HepG2 (cell line): ENCODE measurements at regions not wholly inside any gene's neighbourhood (a gene's known extent, or its start where the extent isn't known, plus 50 kb on each side); places are given as distances from the start of the nearest gene placed in this dataset.

Experiments used
- BCLAF1 ChIP-seq: fragments of 450-650 bp; IDR thresholded peaks from 2 replicates; pipeline ENCODE4 v1.6.1; 2017; ENCODE audit warnings: mild to moderate bottlenecking
- CSRNP2 ChIP-seq: sonication (generic); formaldehyde crosslinking; conservative IDR thresholded peaks from 2 replicates; pipeline ENCODE4 v1.8.0; 2022; ENCODE audit warnings: low read depth, missing genetic modification reagents
- EHMT2 ChIP-seq: fragments of 200-600 bp; sonication (generic); IDR thresholded peaks from 2 replicates; pipeline ENCODE4 v1.7.0; 2017; ENCODE audit warnings: antibody characterized with exemption, low read depth, low read length, borderline replicate concordance
- FOXA3 ChIP-seq: IDR thresholded peaks from 2 replicates; pipeline ENCODE4 v1.6.1; 2016; ENCODE audit warnings: missing genetic modification reagents, missing compliant biosample characterization
- RAD51 ChIP-seq: fragments of 450-650 bp; IDR thresholded peaks from 2 replicates; pipeline ENCODE4 v1.6.1; 2016; ENCODE audit warnings: borderline replicate concordance
- TFDP1 ChIP-seq: IDR thresholded peaks from 2 replicates; pipeline ENCODE4 v1.6.1; 2016; ENCODE audit warnings: missing compliant biosample characterization, missing genetic modification reagents, borderline replicate concordance
- ZBTB40 ChIP-seq, 2 experiments: fragments of 450-650 bp in 1 of 2; sonication (generic) in 1 of 2; formaldehyde crosslinking in 1 of 2; IDR thresholded peaks; 2 replicates each; pipeline versions ENCODE4 v1.6.1 to v1.8.0; 2016 to 2022; ENCODE audit warnings: antibody characterized with exemption in 1 of 2, mild to moderate bottlenecking in 1 of 2, missing genetic modification reagents in 1 of 2
- ZNF704 ChIP-seq: sonication (generic); formaldehyde crosslinking; IDR thresholded peaks from 2 replicates; pipeline ENCODE4 v1.8.1; 2023; ENCODE audit warnings: mild to moderate bottlenecking, inconsistent platforms, moderate library complexity, missing genetic modification reagents, borderline replicate concordance
- ZNF724P ChIP-seq: sonication (generic); formaldehyde crosslinking; IDR thresholded peaks from 2 replicates; pipeline ENCODE4 v1.8.0; 2022; ENCODE audit warnings: missing genetic modification reagents, borderline replicate concordance
- ZNF749 ChIP-seq: sonication (generic); formaldehyde crosslinking; IDR thresholded peaks from 2 replicates; pipeline ENCODE4 v1.8.0; 2022; ENCODE audit warnings: mild to moderate bottlenecking, missing genetic modification reagents, moderate library complexity, borderline replicate concordance
- ZSCAN30 ChIP-seq: sonication (generic); formaldehyde crosslinking; IDR thresholded peaks from 2 replicates; pipeline ENCODE4 v1.5.0; 2020; ENCODE audit warnings: mild to moderate bottlenecking, missing genetic modification reagents

GRCh38 chr20:50308513-50309279, 118.1 kb downstream of the CEBPB start (continued):
- TF ChIP-seq ZBTB40 (IDR thresholded peaks at IDR 0.05) (no peak), ZBTB40 (CRISPR knock-in tag; IDR thresholded peaks at IDR 0.05) (peak; percentile 71), RAD51 (no peak), ZNF724P (CRISPR knock-in tag) (peak; percentile 60; the same call in 1 of the 2 replicates), ZNF704 (no peak; the same call in 1 of the 2 replicates), CSRNP2 (CRISPR knock-in tag) (no peak), ZSCAN30 (no peak), TFDP1 (CRISPR knock-in tag) (peak; percentile 52; the same call in 1 of the 2 replicates), ZNF749 (CRISPR knock-in tag) (0 out of 2 replicates have a peak, but pooled peaks have one; percentile 26), BCLAF1 (no peak), FOXA3 (CRISPR knock-in tag) (peak; percentile 74), EHMT2 (no peak)
